ENCODE measurements at regions not wholly inside any gene's neighbourhood (a gene's known extent, or its start where the extent isn't known, plus 50 kb on each side); places are given as distances from the start of the nearest gene placed in this dataset.
"Not testable (repeated sequence)": the region's sequence is repeated elsewhere in the genome, so short reads cannot be mapped to it uniquely, and the experiment has no call there.

GRCh38 chr7:142581341-142581740 lies 167.9 kb upstream of the PRSS1 start:
- Mint-ChIP-seq H3K27me3 (ENCODE audit: unreplicated experiment) (peaks cover 1% of the 10 kb centered on the region), H3K9me3 (ENCODE audit: unreplicated experiment) (no peaks in the 10 kb centered on the region), H3K4me3 (ENCODE audit: unreplicated experiment) (no peak overlapping the region), H3K36me3 (ENCODE audit: unreplicated experiment) (no peaks in the 10 kb centered on the region), H3K27ac (ENCODE audit: unreplicated experiment) (no peak overlapping the region), H3K4me1 (ENCODE audit: low read depth, unreplicated experiment) (no peaks in the 10 kb centered on the region)
- TF ChIP-seq CTCF (IDR thresholded peaks at IDR 0.05; ENCODE audit: partially characterized antibody, unreplicated experiment): no peak
- no peak for DNase-seq

- Mint-ChIP-seq H3K27me3 (ENCODE audit: unreplicated experiment) (peaks cover 1% of the 10 kb centered on the region), H3K4me3 (ENCODE audit: unreplicated experiment) (no peak overlapping the region), H3K9me3 (ENCODE audit: unreplicated experiment) (peaks cover 2% of the 10 kb centered on the region), H3K36me3 (ENCODE audit: unreplicated experiment) (no peaks in the 10 kb centered on the region), H3K27ac (ENCODE audit: unreplicated experiment) (no peak overlapping the region), H3K4me1 (ENCODE audit: low read depth, unreplicated experiment) (no peaks in the 10 kb centered on the region)
- DNase-seq: no peak
- TF ChIP-seq CTCF (IDR thresholded peaks at IDR 0.05; ENCODE audit: partially characterized antibody, unreplicated experiment): no peak
These were observed 169.3 kb upstream of the PRSS1 start for GRCh38 chr7:142579946-142580345.

- H3K27ac Mint-ChIP-seq (ENCODE audit: unreplicated experiment); H3K27me3 Mint-ChIP-seq (ENCODE audit: unreplicated experiment); H3K4me1 Mint-ChIP-seq (ENCODE audit: low read depth, unreplicated experiment); H3K9me3 Mint-ChIP-seq (ENCODE audit: unreplicated experiment); H3K4me3 Mint-ChIP-seq (ENCODE audit: unreplicated experiment); H3K36me3 Mint-ChIP-seq (ENCODE audit: unreplicated experiment); DNase-seq: not testable (repeated sequence)
These were observed 173.9 kb upstream of the PRSS1 start for GRCh38 chr7:142575351-142575750.

- Mint-ChIP-seq H3K4me1 (ENCODE audit: low read depth, unreplicated experiment) (peaks cover 11% of the 10 kb centered on the region), H3K27ac (ENCODE audit: unreplicated experiment) (no peak overlapping the region), H3K36me3 (ENCODE audit: unreplicated experiment) (peaks cover 4% of the 10 kb centered on the region), H3K27me3 (ENCODE audit: unreplicated experiment) (peaks cover 2% of the 10 kb centered on the region), H3K9me3 (ENCODE audit: unreplicated experiment) (peaks cover 4% of the 10 kb centered on the region), H3K4me3 (ENCODE audit: unreplicated experiment) (no peak overlapping the region)
- no peak for DNase-seq
- no peak for TF ChIP-seq CTCF (IDR thresholded peaks at IDR 0.05; ENCODE audit: partially characterized antibody, unreplicated experiment)
These were observed 177.7 kb upstream of the PRSS1 start for GRCh38 chr7:142571581-142571980.

- peaks cover 4% of the 10 kb centered on the region for H3K36me3 Mint-ChIP-seq (ENCODE audit: unreplicated experiment)
- TF ChIP-seq CTCF (IDR thresholded peaks at IDR 0.05; ENCODE audit: partially characterized antibody, unreplicated experiment): no peak
- DNase-seq: no peak
These were observed 179.4 kb upstream of the PRSS1 start for GRCh38 chr7:142569851-142570250.

More at GRCh38 chr7:142569851-142570250, 179.4 kb upstream of the PRSS1 start:
- H3K27ac Mint-ChIP-seq (ENCODE audit: unreplicated experiment): no peak overlapping the region
- H3K4me1 Mint-ChIP-seq (ENCODE audit: low read depth, unreplicated experiment): peaks cover 11% of the 10 kb centered on the region
- no peak overlapping the region for H3K4me3 Mint-ChIP-seq (ENCODE audit: unreplicated experiment)
- H3K27me3 Mint-ChIP-seq (ENCODE audit: unreplicated experiment): peaks cover 2% of the 10 kb centered on the region
- H3K9me3 Mint-ChIP-seq (ENCODE audit: unreplicated experiment): peaks cover 2% of the 10 kb centered on the region
